H9 (cell line): ENCODE measurements at regions not wholly inside any gene's neighbourhood (a gene's known extent, or its start where the extent isn't known, plus 50 kb on each side); places are given as distances from the start of the nearest gene placed in this dataset.

Source experiments
- DNase-seq: peaks from one replicate; pipeline ENCODE4 v3.0.0-alpha.2; 2017
- H2AFZ ChIP-seq: one replicate; pipeline ENCODE4 v1.6.1; 2013; ENCODE audit warnings: mild to moderate bottlenecking, low read length, control low read depth, moderate library complexity
- H2AK5ac ChIP-seq: 2 replicates; pipeline ENCODE4 v1.6.1; 2013; ENCODE audit warnings: low read length, control low read depth, mixed read lengths; ENCODE audit not compliant: insufficient read length
- H2BK120ac ChIP-seq: one replicate; pipeline ENCODE4 v1.6.1; 2013; ENCODE audit warnings: low read depth, mild to moderate bottlenecking, low read length, control low read depth, inconsistent platforms; ENCODE audit not compliant: poor library complexity, severe bottlenecking
- H2BK12ac ChIP-seq: 2 replicates; pipeline ENCODE4 v1.6.1; 2013; ENCODE audit warnings: low read length, control low read depth, mixed read lengths, low read depth; ENCODE audit not compliant: insufficient read length
- H2BK15ac ChIP-seq: 2 replicates; pipeline ENCODE4 v1.6.1; 2013; ENCODE audit warnings: low read depth, low read length, control low read depth
- H2BK20ac ChIP-seq: one replicate; pipeline ENCODE4 v1.6.1; 2013; ENCODE audit warnings: low read depth, mild to moderate bottlenecking, low read length, control low read depth, inconsistent platforms; ENCODE audit not compliant: poor library complexity, severe bottlenecking
- H2BK5ac ChIP-seq: 2 replicates; pipeline ENCODE4 v1.6.1; 2013; ENCODE audit warnings: low read length, control low read depth, mixed read lengths; ENCODE audit not compliant: insufficient read length
- H3K14ac ChIP-seq: 2 replicates; pipeline ENCODE4 v1.6.1; 2013; ENCODE audit warnings: low read length, control low read depth; ENCODE audit not compliant: insufficient read depth
- H3K18ac ChIP-seq: 2 replicates; pipeline ENCODE4 v1.6.1; 2013; ENCODE audit warnings: low read depth, mild to moderate bottlenecking, mixed read lengths, low read length, control low read depth; ENCODE audit not compliant: insufficient read length
- H3K23ac ChIP-seq: 2 replicates; pipeline ENCODE4 v1.6.1; 2013; ENCODE audit warnings: low read length, control low read depth, mixed read lengths, low read depth; ENCODE audit not compliant: insufficient read length
- H3K23me2 ChIP-seq: 2 replicates; pipeline ENCODE4 v1.6.1; 2013; ENCODE audit warnings: low read depth, mild to moderate bottlenecking, mixed read lengths, low read length, control low read depth; ENCODE audit not compliant: insufficient read length, poor library complexity, severe bottlenecking
- H3K27ac ChIP-seq: 2 replicates; pipeline ENCODE4 v1.5.1; 2013; ENCODE audit warnings: low read length, control low read depth, mixed read lengths, low read depth; ENCODE audit not compliant: insufficient read length
- H3K27me3 ChIP-seq: 2 replicates; pipeline ENCODE4 v1.6.1; 2013; ENCODE audit warnings: low read length, control low read depth, inconsistent platforms; ENCODE audit not compliant: insufficient read depth
- H3K4ac ChIP-seq: 2 replicates; pipeline ENCODE4 v1.6.1; 2013; ENCODE audit warnings: low read depth, mild to moderate bottlenecking, control low read depth, inconsistent platforms, low read length, moderate library complexity
- H3K4me1 ChIP-seq: 2 replicates; pipeline ENCODE4 v1.6.1; 2013; ENCODE audit warnings: low read length, control low read depth, inconsistent platforms; ENCODE audit not compliant: insufficient read depth
- H3K4me2 ChIP-seq: 2 replicates; pipeline ENCODE4 v1.6.1; 2013; ENCODE audit warnings: low read length, control low read depth, mixed read lengths; ENCODE audit not compliant: insufficient read length, insufficient read depth
- H3K56ac ChIP-seq: 2 replicates; pipeline ENCODE4 v1.6.1; 2013; ENCODE audit warnings: low read depth, mild to moderate bottlenecking, mixed read lengths, low read length, control low read depth; ENCODE audit not compliant: insufficient read length
- H3K79me1 ChIP-seq: 2 replicates; pipeline ENCODE4 v1.6.1; 2013; ENCODE audit warnings: low read depth, mild to moderate bottlenecking, moderate library complexity, low read length, control low read depth, inconsistent platforms; ENCODE audit not compliant: insufficient read depth, poor library complexity, severe bottlenecking
- H3K79me2 ChIP-seq: 2 replicates; pipeline ENCODE4 v1.6.1; 2013; ENCODE audit warnings: low read length, control low read depth, inconsistent platforms; ENCODE audit not compliant: insufficient read depth
- H3K9ac ChIP-seq: 2 replicates; pipeline ENCODE4 v1.6.1; 2013; ENCODE audit warnings: low read length, control low read depth, mixed read lengths; ENCODE audit not compliant: insufficient read length; ENCODE audit errors: extremely low read depth
- H3K9me3 ChIP-seq: one replicate; pipeline ENCODE4 v1.6.1; 2013; ENCODE audit warnings: low read depth, low read length, inconsistent platforms; ENCODE audit not compliant: control insufficient read depth
- H3T11ph ChIP-seq: one replicate; pipeline ENCODE4 v1.6.1; 2013; ENCODE audit warnings: mild to moderate bottlenecking, low read length, control low read depth, inconsistent platforms
- H4K20me1 ChIP-seq: one replicate; pipeline ENCODE4 v1.6.1; 2013; ENCODE audit not compliant: control insufficient read depth, insufficient read length, insufficient read depth
- H4K5ac ChIP-seq: 2 replicates; pipeline ENCODE4 v1.6.1; 2013; ENCODE audit warnings: low read depth, mild to moderate bottlenecking, mixed read lengths, low read length, control low read depth; ENCODE audit not compliant: insufficient read length
- H4K8ac ChIP-seq: replicated peaks from 2 replicates; pipeline ENCODE4 v1.6.1; 2013; ENCODE audit warnings: low read length, control low read depth, mixed read lengths, low read depth; ENCODE audit not compliant: insufficient read length
- H4K91ac ChIP-seq: 2 replicates; pipeline ENCODE4 v1.6.1; 2013; ENCODE audit warnings: low read depth, mild to moderate bottlenecking, moderate library complexity, mixed read lengths, low read length, control low read depth; ENCODE audit not compliant: insufficient read length
- H3K27ac Mint-ChIP-seq, 3 experiments: 2 replicates in 2 of 3; 3 replicates in 1 of 3; pipeline ENCODE4 v1.8.0; 2020 to 2021; ENCODE audit warnings: mixed read lengths in 3 of 3, mild to moderate bottlenecking in 1 of 3, moderate library complexity in 1 of 3
- H3K27me3 Mint-ChIP-seq: 2 replicates; pipeline ENCODE4 v1.8.0; 2021; ENCODE audit warnings: low read depth, mild to moderate bottlenecking, moderate library complexity, mixed read lengths
- H3K36me3 Mint-ChIP-seq, 3 experiments: 2 replicates in 2 of 3; 3 replicates in 1 of 3; pipeline ENCODE4 v1.8.0; 2020 to 2021; ENCODE audit warnings: low read depth in 3 of 3, mixed read lengths in 3 of 3; ENCODE audit not compliant: insufficient read depth in 1 of 3
- H3K4me1 Mint-ChIP-seq, 2 experiments: 2 replicates each; pipeline ENCODE4 v1.8.0; 2020; ENCODE audit warnings: mixed read lengths in 2 of 2
- H3K4me3 Mint-ChIP-seq, 2 experiments: 2 replicates in 1 of 2; 3 replicates in 1 of 2; pipeline ENCODE4 v1.8.0; 2020 to 2021; ENCODE audit warnings: mild to moderate bottlenecking in 2 of 2, mixed read lengths in 2 of 2, moderate library complexity in 1 of 2
- H3K9me3 Mint-ChIP-seq, 2 experiments: 2 replicates in 1 of 2; 3 replicates in 1 of 2; pipeline ENCODE4 v1.8.0; 2020; ENCODE audit warnings: mild to moderate bottlenecking in 2 of 2, mixed read lengths in 2 of 2, moderate library complexity in 1 of 2
- WGBS: extraction: QIAGEN DNeasy Blood & Tissue Kit; methylation state at CpG from one replicate; pipeline ENCODE4 v1.1.7; 2013; ENCODE audit warnings: missing lambda C conversion rate, low lambda C conversion rate, mixed read lengths; ENCODE audit not compliant: insufficient read length; ENCODE audit errors: extremely low coverage; 5-methylcytosine and 5-hydroxymethylcytosine counted together
- TF ChIP-seq, protein P1 (sequence below): fragments of 200-600 bp; sonication (generic); conservative IDR thresholded peaks from 3 replicates; pipeline ENCODE4 v1.8.0; 2021; ENCODE audit warnings: antibody characterized with exemption, mild to moderate bottlenecking

DNA sequence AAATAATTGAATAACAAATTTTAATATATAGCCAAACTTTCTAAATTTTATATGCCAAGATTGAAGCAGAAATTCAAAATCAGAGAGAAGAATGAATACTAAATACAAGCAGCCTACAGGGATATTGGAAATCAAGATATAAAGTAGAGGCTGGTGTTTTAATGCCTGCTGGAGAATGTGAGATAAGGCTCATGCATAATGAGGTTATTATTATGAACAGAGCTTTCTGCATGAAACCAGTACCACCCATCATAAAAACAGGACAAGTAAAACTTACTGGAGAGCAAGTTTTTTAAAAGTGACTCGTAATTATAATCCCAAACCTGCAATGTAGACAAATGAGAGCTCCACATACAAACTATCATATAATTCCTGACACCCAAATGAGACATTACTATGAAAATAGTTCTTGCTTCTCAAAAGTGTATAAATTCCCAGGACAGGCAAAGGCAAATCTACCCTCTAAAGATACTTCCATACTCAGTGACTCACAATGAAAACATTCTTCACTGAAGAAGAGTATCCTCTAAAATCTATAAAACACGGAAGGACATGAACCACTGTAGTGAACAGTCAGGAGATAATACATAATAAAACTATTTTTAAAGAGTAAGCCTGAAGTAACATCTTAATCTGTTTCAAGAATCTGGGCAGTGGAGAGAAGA is 532.0 kb upstream of the GRAMD2B start:
- peaks cover 0 to 2% of the 10 kb centered on the region in 2 experiments; a peak in 1 of 4 replicates for H3K4me1 Mint-ChIP-seq
- H3K23me2 ChIP-seq, result no peaks in the 10 kb centered on the region

More for the DNA sequence above, 532.0 kb upstream of the GRAMD2B start:
- H3K56ac ChIP-seq, result no peak overlapping the region
- no peaks in the 10 kb centered on the region for H3K79me1 ChIP-seq
- no peaks in the 10 kb centered on the region for H4K20me1 ChIP-seq
- no CpG with 5 or more reads among the region's 2 CpGs for WGBS
- H2BK120ac ChIP-seq, result no peak overlapping the region
- H3K4me3 Mint-ChIP-seq, result no peak overlapping the region
- no peaks in the 10 kb centered on the region for H3K79me2 ChIP-seq
- no peaks in the 10 kb centered on the region for H3K27me3 ChIP-seq
- H2BK15ac ChIP-seq, result no peak overlapping the region
- no peaks in the 10 kb centered on the region for H3K4me1 ChIP-seq
- no peak overlapping the region for H2AK5ac ChIP-seq
- no peaks in the 10 kb centered on the region for H3K9me3 ChIP-seq
- no peak overlapping the region for H2BK12ac ChIP-seq
- no peak overlapping the region for H4K5ac ChIP-seq
- H3K9me3 Mint-ChIP-seq, result no peaks in the 10 kb centered on the region
- H3K27ac ChIP-seq, result no peak overlapping the region
- no peak overlapping the region for H4K91ac ChIP-seq
- no peak overlapping the region for H3K27ac Mint-ChIP-seq
- H2AFZ ChIP-seq, result no peak overlapping the region
- no peak overlapping the region for H3K4me2 ChIP-seq
- no peak overlapping the region for H3K14ac ChIP-seq
- H2BK20ac ChIP-seq, result no peak overlapping the region
- no peak overlapping the region for H4K8ac ChIP-seq
- no peak overlapping the region for H3K4ac ChIP-seq
- no peaks in the 10 kb centered on the region for H3K27me3 Mint-ChIP-seq
- H3K18ac ChIP-seq, result no peak overlapping the region
- H2BK5ac ChIP-seq, result no peak overlapping the region
- TF ChIP-seq, protein P1, sequence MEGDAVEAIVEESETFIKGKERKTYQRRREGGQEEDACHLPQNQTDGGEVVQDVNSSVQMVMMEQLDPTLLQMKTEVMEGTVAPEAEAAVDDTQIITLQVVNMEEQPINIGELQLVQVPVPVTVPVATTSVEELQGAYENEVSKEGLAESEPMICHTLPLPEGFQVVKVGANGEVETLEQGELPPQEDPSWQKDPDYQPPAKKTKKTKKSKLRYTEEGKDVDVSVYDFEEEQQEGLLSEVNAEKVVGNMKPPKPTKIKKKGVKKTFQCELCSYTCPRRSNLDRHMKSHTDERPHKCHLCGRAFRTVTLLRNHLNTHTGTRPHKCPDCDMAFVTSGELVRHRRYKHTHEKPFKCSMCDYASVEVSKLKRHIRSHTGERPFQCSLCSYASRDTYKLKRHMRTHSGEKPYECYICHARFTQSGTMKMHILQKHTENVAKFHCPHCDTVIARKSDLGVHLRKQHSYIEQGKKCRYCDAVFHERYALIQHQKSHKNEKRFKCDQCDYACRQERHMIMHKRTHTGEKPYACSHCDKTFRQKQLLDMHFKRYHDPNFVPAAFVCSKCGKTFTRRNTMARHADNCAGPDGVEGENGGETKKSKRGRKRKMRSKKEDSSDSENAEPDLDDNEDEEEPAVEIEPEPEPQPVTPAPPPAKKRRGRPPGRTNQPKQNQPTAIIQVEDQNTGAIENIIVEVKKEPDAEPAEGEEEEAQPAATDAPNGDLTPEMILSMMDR, result no peak
- DNase-seq, result no peak
- no peak overlapping the region for H3K23ac ChIP-seq
- no peak overlapping the region for H3K9ac ChIP-seq
- no peaks in the 10 kb centered on the region; a peak in 1 of 7 replicates for H3K36me3 Mint-ChIP-seq
- no peak overlapping the region for H3T11ph ChIP-seq
